ENCODE measurements at regions not wholly inside any gene's neighbourhood (a gene's known extent, or its start where the extent isn't known, plus 50 kb on each side); places are given as distances from the start of the nearest gene placed in this dataset.

- H3K9ac ChIP-seq (ENCODE audit: low read length): no peak overlapping the region
- H4K20me1 ChIP-seq (ENCODE audit: insufficient read depth, low read length): no peaks in the 10 kb centered on the region
- TF ChIP-seq EZH2 (IDR thresholded peaks at IDR 0.05; ENCODE audit: borderline replicate concordance, low read length): no peak
- TF ChIP-seq CTCF (IDR thresholded peaks at IDR 0.05; ENCODE audit: low read length): no peak
- no peaks in the 10 kb centered on the region for H3K9me2 ChIP-seq (ENCODE audit: low read depth, low read length)
- H3K4me3 ChIP-seq (ENCODE audit: low read depth, low read length, poor library complexity, severe bottlenecking): no peak overlapping the region
- no peaks in the 10 kb centered on the region for H3F3A ChIP-seq (ENCODE audit: insufficient read depth, low read length)
- H3K27me3 ChIP-seq (ENCODE audit: insufficient read depth, low read length): no peaks in the 10 kb centered on the region
- no peaks in the 10 kb centered on the region for H3K4me1 ChIP-seq (ENCODE audit: insufficient read depth, low read length, severe bottlenecking)
- H3K79me2 ChIP-seq (ENCODE audit: insufficient read depth, low read length): no peaks in the 10 kb centered on the region
- H3K36me3 ChIP-seq (ENCODE audit: insufficient read depth, low read length): no peaks in the 10 kb centered on the region
- no peak overlapping the region for H2AFZ ChIP-seq (ENCODE audit: low read length)
- no peak overlapping the region for H3K4me2 ChIP-seq (ENCODE audit: low read length)
- H3K27ac ChIP-seq (ENCODE audit: low read depth, low read length, poor library complexity, severe bottlenecking): no peak overlapping the region
- H3K9me3 ChIP-seq (ENCODE audit: low read length): no peaks in the 10 kb centered on the region
These were observed 217.3 kb downstream of the LRRC70 start for GRCh38 chr5:62795926-62796325.

GRCh38 chr5:62794456-62794855 lies 215.8 kb downstream of the LRRC70 start:
- Histone ChIP-seq H3K4me3 (ENCODE audit: low read depth, low read length, poor library complexity, severe bottlenecking) (no peak overlapping the region), H3K4me2 (ENCODE audit: low read length) (no peak overlapping the region), H4K20me1 (ENCODE audit: insufficient read depth, low read length) (no peaks in the 10 kb centered on the region), H3K27ac (ENCODE audit: low read depth, low read length, poor library complexity, severe bottlenecking) (no peak overlapping the region), H3K79me2 (ENCODE audit: insufficient read depth, low read length) (no peaks in the 10 kb centered on the region), H3K36me3 (ENCODE audit: insufficient read depth, low read length) (no peaks in the 10 kb centered on the region), H3K27me3 (ENCODE audit: insufficient read depth, low read length) (no peaks in the 10 kb centered on the region), H3F3A (ENCODE audit: insufficient read depth, low read length) (no peaks in the 10 kb centered on the region), H3K9me3 (ENCODE audit: low read length) (no peaks in the 10 kb centered on the region), H3K4me1 (ENCODE audit: insufficient read depth, low read length, severe bottlenecking) (no peaks in the 10 kb centered on the region), H3K9me2 (ENCODE audit: low read depth, low read length) (no peaks in the 10 kb centered on the region), H2AFZ (ENCODE audit: low read length) (no peak overlapping the region), H3K9ac (ENCODE audit: low read length) (no peak overlapping the region)
- TF ChIP-seq EZH2 (IDR thresholded peaks at IDR 0.05; ENCODE audit: borderline replicate concordance, low read length) (no peak), CTCF (IDR thresholded peaks at IDR 0.05; ENCODE audit: low read length) (no peak)

DNA sequence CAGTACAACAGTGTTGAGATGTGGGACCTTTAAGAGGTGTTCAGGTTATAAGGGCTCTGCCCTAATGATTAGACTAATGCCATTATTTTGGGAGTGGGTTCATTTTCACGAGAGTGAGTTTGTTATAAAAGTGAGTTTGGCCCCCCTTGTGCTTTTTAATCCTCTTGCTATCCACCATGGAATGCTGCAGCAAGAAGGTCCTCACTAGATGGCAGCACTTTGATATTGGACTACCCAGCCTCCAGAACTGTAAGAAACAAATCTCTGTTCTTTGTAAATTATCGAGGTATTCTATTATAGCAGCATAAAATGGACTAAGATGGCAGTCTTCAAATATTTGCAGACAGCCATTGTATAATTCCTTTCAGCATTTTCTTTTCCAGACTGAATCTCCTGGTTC lies 212.4 kb downstream of the LRRC70 start:
- H2AFZ ChIP-seq (ENCODE audit: low read length): no peak overlapping the region
- no peaks in the 10 kb centered on the region for H3K9me3 ChIP-seq (ENCODE audit: low read length)
- no peak overlapping the region for H3K27ac ChIP-seq (ENCODE audit: low read depth, low read length, poor library complexity, severe bottlenecking)
- H3F3A ChIP-seq (ENCODE audit: insufficient read depth, low read length): no peaks in the 10 kb centered on the region
- no peaks in the 10 kb centered on the region for H3K36me3 ChIP-seq (ENCODE audit: insufficient read depth, low read length)
- TF ChIP-seq EZH2 (IDR thresholded peaks at IDR 0.05; ENCODE audit: borderline replicate concordance, low read length): no peak
- TF ChIP-seq CTCF (IDR thresholded peaks at IDR 0.05; ENCODE audit: low read length): peak; percentile 36
- H3K4me2 ChIP-seq (ENCODE audit: low read length): no peak overlapping the region
- no peaks in the 10 kb centered on the region for H4K20me1 ChIP-seq (ENCODE audit: insufficient read depth, low read length)
- H3K79me2 ChIP-seq (ENCODE audit: insufficient read depth, low read length): no peaks in the 10 kb centered on the region
- H3K27me3 ChIP-seq (ENCODE audit: insufficient read depth, low read length): no peaks in the 10 kb centered on the region
- no peak overlapping the region for H3K4me3 ChIP-seq (ENCODE audit: low read depth, low read length, poor library complexity, severe bottlenecking)
- no peaks in the 10 kb centered on the region for H3K4me1 ChIP-seq (ENCODE audit: insufficient read depth, low read length, severe bottlenecking)
- no peaks in the 10 kb centered on the region for H3K9me2 ChIP-seq (ENCODE audit: low read depth, low read length)
- no peak overlapping the region for H3K9ac ChIP-seq (ENCODE audit: low read length)

Data from OCI-LY1 (cell line).